ENCODE measurements at regions not wholly inside any gene's neighbourhood (a gene's known extent, or its start where the extent isn't known, plus 50 kb on each side); places are given as distances from the start of the nearest gene placed in this dataset.

DNA sequence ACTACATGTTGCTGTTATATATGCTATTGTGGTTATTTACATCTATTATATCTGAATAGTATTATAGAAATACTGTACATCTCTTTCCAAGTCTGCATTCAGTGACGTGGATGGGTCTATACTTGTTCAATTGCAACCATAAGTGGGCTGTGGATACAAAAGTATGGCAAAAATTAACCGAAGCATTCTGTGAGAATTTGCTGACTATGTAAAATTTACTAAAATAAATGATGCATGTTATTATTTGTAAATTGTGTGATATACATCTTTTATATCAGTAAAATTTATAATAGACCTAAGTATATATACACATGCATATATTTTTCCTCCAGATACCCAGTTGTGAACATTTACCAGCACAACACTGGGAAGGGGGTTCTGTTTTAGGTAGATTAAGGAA is 215.1 kb downstream of the NECTIN3 start:
- CTCF ChIA-PET: interaction anchor here (0.6 to 1.4 kb wide), 2 partner anchors 9 to 1554 kb away, joined by 3 to 4 read pairs; no protein-coding TSS in a partner anchor
- TF ChIP-seq, protein P1, sequence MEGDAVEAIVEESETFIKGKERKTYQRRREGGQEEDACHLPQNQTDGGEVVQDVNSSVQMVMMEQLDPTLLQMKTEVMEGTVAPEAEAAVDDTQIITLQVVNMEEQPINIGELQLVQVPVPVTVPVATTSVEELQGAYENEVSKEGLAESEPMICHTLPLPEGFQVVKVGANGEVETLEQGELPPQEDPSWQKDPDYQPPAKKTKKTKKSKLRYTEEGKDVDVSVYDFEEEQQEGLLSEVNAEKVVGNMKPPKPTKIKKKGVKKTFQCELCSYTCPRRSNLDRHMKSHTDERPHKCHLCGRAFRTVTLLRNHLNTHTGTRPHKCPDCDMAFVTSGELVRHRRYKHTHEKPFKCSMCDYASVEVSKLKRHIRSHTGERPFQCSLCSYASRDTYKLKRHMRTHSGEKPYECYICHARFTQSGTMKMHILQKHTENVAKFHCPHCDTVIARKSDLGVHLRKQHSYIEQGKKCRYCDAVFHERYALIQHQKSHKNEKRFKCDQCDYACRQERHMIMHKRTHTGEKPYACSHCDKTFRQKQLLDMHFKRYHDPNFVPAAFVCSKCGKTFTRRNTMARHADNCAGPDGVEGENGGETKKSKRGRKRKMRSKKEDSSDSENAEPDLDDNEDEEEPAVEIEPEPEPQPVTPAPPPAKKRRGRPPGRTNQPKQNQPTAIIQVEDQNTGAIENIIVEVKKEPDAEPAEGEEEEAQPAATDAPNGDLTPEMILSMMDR (IDR thresholded peaks at IDR 0.05; ENCODE audit: low read depth, low read length): no peak
- no peaks in the 10 kb centered on the region for H3K27me3 ChIP-seq (ENCODE audit: control insufficient read depth, insufficient read depth, low read length)
- H3K27ac ChIP-seq (ENCODE audit: low read depth, low read length): no peak overlapping the region
- POLR2A ChIA-PET: no interaction called here
- DNase-seq (ENCODE audit: low read depth, low spot score): no peak
- H3K4me3 ChIP-seq (ENCODE audit: low read depth, low read length): no peak overlapping the region
- H3K9me3 ChIP-seq (ENCODE audit: control insufficient read depth, insufficient read depth, low read length): no peaks in the 10 kb centered on the region

GRCh38 chr3:111292117-111292516 is 220.5 kb downstream of the NECTIN3 start:
- H3K4me3 ChIP-seq (ENCODE audit: low read depth, low read length): no peak overlapping the region
- TF ChIP-seq, protein P1 (IDR thresholded peaks at IDR 0.05; ENCODE audit: low read depth, low read length): no peak
- POLR2A ChIA-PET: no interaction called here
- H3K9me3 ChIP-seq (ENCODE audit: control insufficient read depth, insufficient read depth, low read length): no peaks in the 10 kb centered on the region
- no peak for DNase-seq (ENCODE audit: low read depth, low spot score)
- CTCF ChIA-PET: interaction anchor here (0.6 to 1.7 kb wide), 2 partner anchors 9 to 323 kb away, joined by 3 read pairs; no protein-coding TSS in a partner anchor
- no peak overlapping the region for H3K27ac ChIP-seq (ENCODE audit: low read depth, low read length)
- no peaks in the 10 kb centered on the region for H3K27me3 ChIP-seq (ENCODE audit: control insufficient read depth, insufficient read depth, low read length)

GRCh38 chr3:111299192-111299615 is 227.6 kb downstream of the NECTIN3 start:
- no peak for DNase-seq (ENCODE audit: low read depth, low spot score)
- POLR2A ChIA-PET: no interaction called here
- no peaks in the 10 kb centered on the region for H3K27me3 ChIP-seq (ENCODE audit: control insufficient read depth, insufficient read depth, low read length)
- H3K4me3 ChIP-seq (ENCODE audit: low read depth, low read length): no peak overlapping the region
- H3K27ac ChIP-seq (ENCODE audit: low read depth, low read length): no peak overlapping the region
- H3K9me3 ChIP-seq (ENCODE audit: control insufficient read depth, insufficient read depth, low read length): no peaks in the 10 kb centered on the region
- TF ChIP-seq, protein P1 (IDR thresholded peaks at IDR 0.05; ENCODE audit: low read depth, low read length): peak; percentile 33
- CTCF ChIA-PET: interaction anchor here (0.9 kb wide), 1 partner anchor 39 kb away, joined by 3 read pairs; no protein-coding TSS in a partner anchor

- Histone ChIP-seq H3K9me3 (ENCODE audit: control insufficient read depth, insufficient read depth, low read length) (no peaks in the 10 kb centered on the region), H3K27me3 (ENCODE audit: control insufficient read depth, insufficient read depth, low read length) (no peaks in the 10 kb centered on the region), H3K27ac (ENCODE audit: low read depth, low read length) (no peak overlapping the region), H3K4me3 (ENCODE audit: low read depth, low read length) (no peak overlapping the region)
- ChIA-PET CTCF (interaction anchor here (0.6 kb wide), 1 partner anchor 9 kb away, joined by 3 read pairs; no protein-coding TSS in a partner anchor), POLR2A (no interaction called here)
- no peak for DNase-seq (ENCODE audit: low read depth, low spot score)
- TF ChIP-seq, protein P1 (IDR thresholded peaks at IDR 0.05; ENCODE audit: low read depth, low read length): no peak
Measured at GRCh38 chr3:111301238-111301798, 229.7 kb downstream of the NECTIN3 start.

DNA sequence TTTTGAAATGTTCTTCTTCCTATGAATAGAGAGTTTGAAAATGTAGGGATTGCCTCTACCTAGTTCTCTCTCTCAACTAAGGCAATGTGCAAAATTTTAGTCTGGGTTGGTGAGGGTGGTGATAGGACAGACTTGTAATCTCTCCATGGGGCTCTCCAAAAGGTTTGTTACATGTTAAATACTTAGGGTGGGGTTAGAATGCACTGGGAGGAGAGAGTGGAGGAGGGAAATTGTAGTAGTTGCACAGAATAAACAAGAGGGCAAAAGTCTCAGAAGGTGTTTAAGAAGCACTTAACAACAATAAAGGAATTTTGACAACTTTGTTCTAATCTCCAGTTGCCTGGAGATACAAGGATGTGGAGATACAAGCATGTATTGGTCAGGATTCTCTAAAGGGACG is 230.4 kb downstream of the NECTIN3 start:
- no peak overlapping the region for H3K4me3 ChIP-seq (ENCODE audit: low read depth, low read length)
- TF ChIP-seq, protein P1 (IDR thresholded peaks at IDR 0.05; ENCODE audit: low read depth, low read length): no peak
- no peaks in the 10 kb centered on the region for H3K9me3 ChIP-seq (ENCODE audit: control insufficient read depth, insufficient read depth, low read length)
- ChIA-PET POLR2A (no interaction called here), CTCF (no interaction called here)
- H3K27me3 ChIP-seq (ENCODE audit: control insufficient read depth, insufficient read depth, low read length): no peaks in the 10 kb centered on the region
- no peak for DNase-seq (ENCODE audit: low read depth, low spot score)
- no peak overlapping the region for H3K27ac ChIP-seq (ENCODE audit: low read depth, low read length)
